Activated naive CD8-positive, alpha-beta T cell treated with anti-CD3 and anti-CD28 coated beads, Interleukin-2, amount 50 U/mL, for 16 hours (primary cell): ENCODE measurements at regions not wholly inside any gene's neighbourhood (a gene's known extent, or its start where the extent isn't known, plus 50 kb on each side); places are given as distances from the start of the nearest gene placed in this dataset.

Source experiments
- DNase-seq: peaks from one replicate; pipeline ENCODE4 v3.0.0-alpha.2; 2020; ENCODE audit warnings: low read depth, low spot score

GRCh38 chr13:106752584-106753170 is 184.7 kb upstream of the ARGLU1 start:
- no peak for DNase-seq

- DNase-seq, result no peak
Measured at GRCh38 chr13:106748785-106749184, 180.8 kb upstream of the ARGLU1 start.

- DNase-seq, result no peak
Measured at GRCh38 chr13:106744516-106744915, 176.6 kb upstream of the ARGLU1 start.

- DNase-seq, result no peak
Measured at GRCh38 chr13:106738186-106738678, 170.3 kb upstream of the ARGLU1 start.

GRCh38 chr13:106736941-106737340 is 169.0 kb upstream of the ARGLU1 start:
- DNase-seq, result no peak

- no peak for DNase-seq
Measured at GRCh38 chr13:106734198-106734597, 166.3 kb upstream of the ARGLU1 start.

- DNase-seq, result no peak
Measured at GRCh38 chr13:106723036-106723435, 155.1 kb upstream of the ARGLU1 start.

- no peak for DNase-seq
Measured at GRCh38 chr13:106722620-106723019, 154.7 kb upstream of the ARGLU1 start.

GRCh38 chr13:106721599-106721998 is 153.7 kb upstream of the ARGLU1 start:
- no peak for DNase-seq

- DNase-seq, result no peak
Measured at GRCh38 chr13:106714271-106714982, 146.5 kb upstream of the ARGLU1 start.

- no peak for DNase-seq
Measured at GRCh38 chr13:106712381-106712780, 144.4 kb upstream of the ARGLU1 start.

- no peak for DNase-seq
Measured at GRCh38 chr13:106710266-106710665, 142.3 kb upstream of the ARGLU1 start.

GRCh38 chr13:106709522-106709921 is 141.6 kb upstream of the ARGLU1 start:
- no peak for DNase-seq

- no peak for DNase-seq
Measured at GRCh38 chr13:106702505-106702904, 134.6 kb upstream of the ARGLU1 start.

GRCh38 chr13:106701771-106702341 is 133.9 kb upstream of the ARGLU1 start:
- DNase-seq, result no peak

GRCh38 chr13:106700439-106700838 is 132.5 kb upstream of the ARGLU1 start:
- no peak for DNase-seq

- no peak for DNase-seq
Measured at GRCh38 chr13:106700007-106700406, 132.1 kb upstream of the ARGLU1 start.

GRCh38 chr13:106699311-106699710 is 131.4 kb upstream of the ARGLU1 start:
- DNase-seq, result no peak

- no peak for DNase-seq
Measured at GRCh38 chr13:106696719-106697118, 128.8 kb upstream of the ARGLU1 start.

GRCh38 chr13:106696140-106696539 is 128.2 kb upstream of the ARGLU1 start:
- DNase-seq, result no peak

GRCh38 chr13:106695139-106695538 is 127.2 kb upstream of the ARGLU1 start:
- no peak for DNase-seq

GRCh38 chr13:106691861-106692260 is 123.9 kb upstream of the ARGLU1 start:
- DNase-seq, result no peak

GRCh38 chr13:106691341-106691740 is 123.4 kb upstream of the ARGLU1 start:
- no peak for DNase-seq
